Lower lobe of right lung (tissue), 2 donors: ENCODE measurements at regions not wholly inside any gene's neighbourhood (a gene's known extent, or its start where the extent isn't known, plus 50 kb on each side); places are given as distances from the start of the nearest gene placed in this dataset.

Source experiments
- ATAC-seq, 2 donors: fragments of 200-7000 bp; cut with Tn5 transposase; one replicate each; pipeline ENCODE4 v1.9.1; 2020 to 2022; ENCODE audit warnings: mild to moderate bottlenecking in 2 of 2, moderate library complexity in 2 of 2
- DNase-seq: peaks from one replicate; pipeline ENCODE4 v3.0.0-alpha.2; 2020
- H3K27ac ChIP-seq: fragments of 200-600 bp; one replicate; pipeline ENCODE4 v1.8.0; 2022
- H3K27me3 ChIP-seq: fragments of 200-600 bp; one replicate; pipeline ENCODE4 v1.8.0; 2022; ENCODE audit warnings: low read depth
- H3K36me3 ChIP-seq: fragments of 200-600 bp; one replicate; pipeline ENCODE4 v1.8.0; 2022; ENCODE audit warnings: mild to moderate bottlenecking
- H3K4me1 ChIP-seq: fragments of 200-600 bp; one replicate; pipeline ENCODE4 v1.8.0; 2022
- H3K4me3 ChIP-seq: fragments of 200-600 bp; one replicate; pipeline ENCODE4 v1.8.0; 2022; ENCODE audit warnings: mild to moderate bottlenecking
- H3K9me3 ChIP-seq: fragments of 200-600 bp; one replicate; pipeline ENCODE4 v1.8.0; 2022
- CTCF ChIP-seq: fragments of 200-600 bp; IDR thresholded peaks from one replicate; pipeline ENCODE4 v1.8.0; 2022; ENCODE audit warnings: antibody characterized with exemption, mild to moderate bottlenecking
- intact Hi-C: fragments of 100-400 bp; cut with DNase I; formaldehyde crosslinking; loops from one replicate; pipeline ENCODE4 v1.11.0; 2022
- donor health status: DM: no; HTN: yes; CAD: no; lungs with severe emphysema.

- Histone ChIP-seq H3K27ac (no peak overlapping the region), H3K9me3 (no peaks in the 10 kb centered on the region), H3K36me3 (no peaks in the 10 kb centered on the region), H3K27me3 (no peaks in the 10 kb centered on the region), H3K4me3 (no peak overlapping the region), H3K4me1 (no peaks in the 10 kb centered on the region)
- no peak for TF ChIP-seq CTCF
- intact Hi-C loops = no loop called here
- DNase-seq (no peak), ATAC-seq (no peak)
These were observed 200.0 kb upstream of the TCF21 start for GRCh38 chr6:133688705-133689492.

GRCh38 chr6:133689863-133690262 is 199.1 kb upstream of the TCF21 start:
- H3K9me3 ChIP-seq = no peaks in the 10 kb centered on the region
- no peak for ATAC-seq
- H3K4me1 ChIP-seq = no peaks in the 10 kb centered on the region
- no peak for TF ChIP-seq CTCF
- H3K27me3 ChIP-seq = no peaks in the 10 kb centered on the region
- no peaks in the 10 kb centered on the region for H3K36me3 ChIP-seq
- H3K4me3 ChIP-seq = no peak overlapping the region
- intact Hi-C loops = no loop called here
- H3K27ac ChIP-seq = no peak overlapping the region
- DNase-seq = no peak

GRCh38 chr6:133693565-133693964 is 195.3 kb upstream of the TCF21 start:
- ATAC-seq = no peak
- no peak for TF ChIP-seq CTCF

GRCh38 chr6:133697185-133697584 is 191.7 kb upstream of the TCF21 start:
- H3K4me1 ChIP-seq = no peaks in the 10 kb centered on the region
- no peak for ATAC-seq
- no peak overlapping the region for H3K27ac ChIP-seq
- no peak for DNase-seq
- no peak for TF ChIP-seq CTCF
- H3K4me3 ChIP-seq = no peak overlapping the region
- H3K9me3 ChIP-seq = peaks cover 4% of the 10 kb centered on the region
- no peaks in the 10 kb centered on the region for H3K27me3 ChIP-seq
- intact Hi-C loops = no loop called here
- H3K36me3 ChIP-seq = no peaks in the 10 kb centered on the region

More at GRCh38 chr6:133693565-133693964, 195.3 kb upstream of the TCF21 start:
- Histone ChIP-seq H3K4me1 (no peaks in the 10 kb centered on the region), H3K27me3 (no peaks in the 10 kb centered on the region), H3K27ac (no peak overlapping the region), H3K9me3 (peaks cover 4% of the 10 kb centered on the region), H3K4me3 (no peak overlapping the region), H3K36me3 (no peaks in the 10 kb centered on the region)
- intact Hi-C loops = no loop called here
- no peak for DNase-seq

GRCh38 chr6:133697666-133698065 is 191.2 kb upstream of the TCF21 start:
- no peak for TF ChIP-seq CTCF
- Histone ChIP-seq H3K27ac (no peak overlapping the region), H3K4me1 (no peaks in the 10 kb centered on the region), H3K9me3 (peaks cover 4% of the 10 kb centered on the region), H3K27me3 (no peaks in the 10 kb centered on the region), H3K4me3 (no peak overlapping the region), H3K36me3 (no peaks in the 10 kb centered on the region)
- ATAC-seq = no peak
- no peak for DNase-seq
- intact Hi-C loops = no loop called here
